Activated CD4-positive, alpha-beta T cell treated with anti-CD3 and anti-CD28 coated beads for 24 hours (primary cell): ENCODE measurements at regions not wholly inside any gene's neighbourhood (a gene's known extent, or its start where the extent isn't known, plus 50 kb on each side); places are given as distances from the start of the nearest gene placed in this dataset.
"Not testable (repeated sequence)": the region's sequence is repeated elsewhere in the genome, so short reads cannot be mapped to it uniquely, and the experiment has no call there.

Source experiments
- DNase-seq, 2 donors: peaks; one replicate each; pipeline ENCODE4 v3.0.0-alpha.2; 2020; ENCODE audit warnings: low read depth in 2 of 2

DNA sequence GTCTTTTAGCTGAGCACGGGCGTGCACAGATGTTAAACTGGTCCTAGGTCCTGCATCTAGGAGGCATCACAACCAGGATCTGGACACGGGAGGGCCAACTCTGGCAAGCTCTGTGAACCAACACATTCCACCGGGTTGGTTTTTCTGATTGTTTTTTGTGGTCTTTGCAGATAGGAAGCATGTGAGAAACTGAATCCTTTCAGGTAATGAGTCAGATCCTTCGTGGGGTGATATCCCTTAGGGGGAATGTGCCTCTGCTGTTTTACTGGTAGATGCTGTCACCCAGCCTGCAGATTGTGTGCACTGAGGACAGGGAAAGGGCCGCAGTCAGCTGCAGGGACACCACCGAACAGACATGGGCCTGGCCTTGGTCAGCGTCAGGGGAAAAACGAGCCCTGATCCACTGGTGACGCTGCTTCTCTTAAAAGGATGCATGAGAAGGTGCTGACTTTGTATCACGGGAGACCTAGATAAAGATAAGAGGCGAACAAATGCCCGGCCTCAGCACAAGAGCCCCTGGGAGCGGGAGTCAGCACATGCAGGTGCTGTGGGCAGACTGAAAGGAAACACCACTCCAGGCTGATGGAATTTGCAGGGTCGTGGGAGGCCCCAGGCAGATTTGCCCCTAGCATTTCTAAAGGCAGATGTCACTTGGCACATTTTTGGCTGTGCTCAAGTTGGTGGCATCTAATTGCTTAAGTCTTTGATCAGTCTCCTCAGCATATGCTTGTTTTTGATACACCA is 51.1 kb downstream of the DOP1B start:
- DNase-seq: no peak

DNA sequence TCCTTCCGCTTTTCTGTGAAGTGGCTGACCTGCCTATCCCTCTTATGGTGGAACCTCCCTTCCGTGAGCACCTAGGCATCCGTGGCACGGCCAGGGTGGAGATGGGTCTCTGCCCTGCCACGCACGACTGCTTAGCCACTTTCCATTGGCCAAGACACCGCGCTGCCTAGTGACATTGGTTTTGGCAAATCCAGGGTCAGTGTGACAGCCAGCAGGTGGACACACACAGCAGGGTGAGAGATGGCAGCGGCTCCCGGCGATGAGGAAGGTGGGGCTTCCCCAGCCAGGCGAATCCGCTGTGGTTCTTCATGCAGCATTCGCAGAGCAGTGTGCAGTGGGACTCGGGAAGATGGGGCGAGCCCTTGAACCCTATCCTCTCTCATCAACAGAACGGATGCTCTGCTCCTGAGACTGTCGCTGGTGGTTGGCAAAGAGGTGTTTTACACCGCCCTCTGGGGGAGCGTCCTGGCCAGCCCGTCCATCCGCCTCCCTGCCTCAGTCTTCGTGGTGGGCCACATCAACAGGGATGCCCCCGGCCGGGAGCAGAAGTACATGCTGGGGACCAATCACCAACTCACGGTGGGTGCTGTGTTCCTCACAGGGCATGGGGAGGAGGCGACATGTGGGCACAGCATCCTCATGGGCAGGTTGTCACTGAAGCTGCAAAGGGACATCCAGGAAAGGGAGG is 51.8 kb downstream of the DOP1B start:
- DNase-seq: no peak

DNA sequence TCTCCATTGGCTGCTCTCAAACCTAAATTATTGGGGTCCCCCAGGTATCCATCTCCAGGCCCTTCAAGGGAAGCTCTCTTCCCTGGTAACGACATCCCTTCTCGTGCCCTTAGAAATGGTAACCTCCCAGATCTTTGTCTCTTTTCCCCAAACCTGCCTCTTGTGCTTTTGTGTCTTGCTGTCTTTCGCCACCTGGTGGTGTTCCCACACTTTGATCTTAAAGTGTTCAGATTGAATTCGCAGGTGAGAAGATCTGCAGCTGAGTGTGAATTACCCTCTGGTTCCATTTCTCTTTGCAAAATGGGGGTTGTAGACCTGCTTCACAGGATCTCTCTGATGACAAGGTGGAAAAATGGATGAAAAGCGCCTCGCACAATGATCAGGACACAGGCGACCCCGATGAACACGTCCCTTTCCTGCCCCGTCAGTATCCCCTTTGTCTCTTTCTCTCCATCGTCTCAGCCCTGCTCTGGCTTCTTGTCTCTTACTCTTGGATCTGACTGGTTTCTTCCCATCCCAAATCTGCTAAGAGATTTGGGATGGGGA is 53.1 kb downstream of the DOP1B start:
- DNase-seq: no peak

DNA sequence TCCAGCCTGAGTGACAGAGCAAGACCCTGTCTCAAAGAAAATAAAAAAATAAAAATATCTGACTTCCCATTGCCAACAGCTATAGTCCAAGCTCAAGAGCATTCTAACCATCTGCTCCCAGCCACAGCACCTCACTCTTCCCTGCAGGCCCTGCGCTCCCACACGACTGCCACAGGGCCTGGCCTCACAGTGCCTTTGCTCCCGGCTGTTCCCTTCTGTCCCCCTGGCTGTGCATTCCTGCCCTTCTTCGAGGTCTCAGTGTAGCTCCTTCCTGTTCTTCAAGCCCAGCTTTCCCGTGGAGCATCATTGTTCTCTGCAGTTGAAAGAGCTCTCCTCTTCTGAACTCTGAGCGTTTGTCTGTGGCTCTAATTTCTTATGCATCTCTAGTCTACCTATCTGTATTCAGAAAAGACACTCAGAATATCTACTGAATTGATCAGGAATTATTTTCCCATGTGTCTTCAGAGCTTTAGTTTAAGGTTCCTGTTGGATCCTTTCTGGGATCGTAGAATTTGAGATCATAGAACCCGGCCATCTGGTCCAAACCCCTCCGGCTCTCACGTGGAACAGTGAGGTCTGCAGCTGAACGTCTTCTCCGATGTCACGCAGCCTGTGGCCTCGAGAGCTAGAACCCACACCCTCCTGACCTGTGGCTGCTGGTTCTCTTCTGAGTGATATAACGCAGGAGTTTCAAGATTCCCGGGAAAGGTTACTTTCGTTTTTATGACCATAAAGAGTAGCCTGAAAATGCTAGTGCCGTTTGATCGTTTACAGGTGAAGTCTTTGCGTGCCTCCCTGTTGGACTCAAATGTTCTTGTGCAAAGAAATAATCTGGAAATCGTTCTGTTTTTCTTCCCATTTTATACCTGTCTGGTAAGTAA is 54.4 kb downstream of the DOP1B start:
- no peak for DNase-seq

DNA sequence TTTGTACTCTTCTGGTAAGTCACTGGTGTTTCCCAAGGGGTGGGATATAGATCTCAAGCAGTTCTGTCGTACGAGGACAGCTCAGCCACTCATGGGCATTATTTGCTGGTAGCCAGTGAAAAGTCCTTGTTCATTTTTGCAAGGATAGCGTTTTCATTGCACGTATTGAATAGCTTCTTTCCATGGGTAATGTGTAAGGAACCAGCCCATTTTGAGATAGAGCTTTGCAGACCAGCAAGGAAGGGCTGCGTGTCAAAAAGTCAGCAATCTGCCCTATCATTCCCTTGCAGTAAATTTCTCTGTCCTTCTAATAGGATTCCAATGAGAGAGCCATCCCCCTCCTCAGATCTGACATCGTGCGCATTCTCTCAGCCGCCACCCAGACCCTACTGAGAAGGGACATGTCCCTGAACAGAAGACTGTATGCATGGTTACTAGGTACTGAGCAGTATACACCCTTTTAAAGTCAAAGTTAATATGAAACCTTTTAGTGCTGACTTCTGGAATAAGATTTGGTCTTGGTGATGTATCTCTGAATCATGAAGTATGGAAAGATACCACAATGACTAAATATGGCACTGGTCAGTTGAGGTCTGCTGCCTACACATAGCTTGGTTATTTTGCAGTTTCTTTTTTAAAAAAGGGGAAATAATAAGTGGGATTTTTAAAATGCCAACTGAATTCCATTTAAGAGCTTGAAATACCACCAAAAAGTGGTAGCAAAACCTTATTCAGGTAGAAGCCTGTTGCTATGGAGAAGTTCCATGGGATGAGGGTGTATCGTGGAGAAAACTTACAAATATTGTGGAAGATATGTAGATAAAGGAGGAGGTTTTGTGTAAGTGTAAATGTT is 55.3 kb downstream of the DOP1B start:
- DNase-seq: no peak

DNA sequence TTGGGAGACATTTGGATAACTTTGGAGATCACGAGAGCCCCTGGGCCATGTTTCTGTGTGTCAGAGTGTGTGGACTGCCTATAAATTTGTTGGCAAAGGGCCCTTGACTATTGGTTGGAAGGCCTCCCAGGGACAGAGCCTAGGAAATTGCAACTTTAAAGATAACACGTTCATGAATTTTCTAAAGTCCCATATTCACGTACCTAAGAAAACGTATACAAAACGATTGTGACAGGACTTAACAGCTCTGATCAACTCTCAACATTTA is 55.8 kb downstream of the DOP1B start:
- DNase-seq: no peak

DNA sequence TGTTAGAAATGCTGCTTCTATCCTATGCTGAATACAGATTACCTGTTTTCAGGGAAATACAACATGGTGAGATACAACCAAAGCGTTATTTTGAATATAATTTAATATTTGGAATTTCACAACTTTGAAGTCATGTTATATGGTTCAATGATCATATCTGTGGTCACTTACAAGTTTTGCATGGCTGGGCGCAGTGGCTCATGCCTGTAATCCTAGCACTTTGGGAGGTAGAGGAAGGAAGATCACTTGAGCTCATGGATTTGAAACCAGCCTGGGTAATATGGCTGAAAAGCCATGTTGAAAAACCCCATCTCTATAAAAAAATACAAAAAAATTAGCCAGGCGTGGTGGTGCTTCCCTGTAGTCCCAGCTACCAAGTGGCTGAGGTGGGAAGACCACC is 57.9 kb downstream of the DOP1B start:
- no peak for DNase-seq

DNA sequence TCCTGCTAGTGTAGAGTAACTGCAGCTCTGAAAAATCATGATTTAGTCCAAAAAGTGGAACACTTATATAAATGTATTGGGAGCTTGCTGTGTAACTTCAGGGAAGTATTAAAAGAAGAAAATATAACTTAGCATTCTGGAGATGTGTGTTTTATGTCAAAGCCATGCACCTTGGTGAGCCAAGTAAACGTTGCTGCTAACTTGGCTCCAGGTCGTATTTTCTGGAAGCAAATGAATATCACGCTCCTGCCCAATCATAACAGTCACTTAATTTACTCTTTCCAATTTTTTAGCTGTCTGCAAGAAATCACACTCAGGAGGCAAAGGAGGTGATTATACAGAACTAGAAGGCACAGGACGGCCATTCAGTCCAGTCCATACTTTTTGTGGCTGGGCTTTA is 61.1 kb downstream of the DOP1B start:
- DNase-seq: no peak

DNA sequence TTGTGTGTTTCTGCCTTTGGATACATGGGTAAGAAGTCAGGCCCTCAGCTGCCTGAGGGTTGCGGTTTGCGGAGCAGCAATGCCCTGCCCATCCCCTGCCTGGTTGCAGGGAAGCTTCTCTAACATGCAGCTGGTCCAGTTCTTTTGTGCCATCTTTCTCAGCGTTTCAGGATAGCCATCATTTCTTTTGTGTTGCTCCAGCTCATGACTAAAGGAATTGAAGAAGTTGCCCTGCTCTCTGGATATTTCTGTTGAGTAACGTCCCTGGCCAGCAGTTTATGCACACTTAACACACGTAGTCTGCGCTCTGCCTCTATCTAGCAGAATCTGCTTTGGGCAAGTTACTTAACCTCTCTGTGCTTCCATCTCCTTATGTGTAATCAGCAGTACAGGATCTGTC is 62.1 kb downstream of the DOP1B start:
- no peak for DNase-seq

DNA sequence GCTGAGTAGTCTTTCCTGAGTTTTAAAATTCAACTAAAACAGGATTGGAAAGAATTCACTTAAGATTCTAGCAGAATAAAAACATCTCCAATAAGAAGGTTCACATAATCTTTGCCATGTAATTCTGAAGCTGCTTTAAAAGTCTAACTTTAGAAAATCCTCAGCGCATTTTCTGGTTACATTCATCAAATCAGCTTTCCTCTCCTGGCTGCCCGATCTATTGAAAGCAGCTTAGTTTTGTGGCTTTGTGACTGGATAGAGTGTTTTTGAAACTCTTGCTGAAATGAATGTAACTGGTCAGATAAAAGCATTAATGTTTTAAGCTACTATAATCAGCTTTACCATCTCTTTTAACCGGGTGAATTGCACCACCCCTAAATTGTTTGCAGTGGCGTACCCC is 66.8 kb downstream of the DOP1B start:
- no peak for DNase-seq

DNA sequence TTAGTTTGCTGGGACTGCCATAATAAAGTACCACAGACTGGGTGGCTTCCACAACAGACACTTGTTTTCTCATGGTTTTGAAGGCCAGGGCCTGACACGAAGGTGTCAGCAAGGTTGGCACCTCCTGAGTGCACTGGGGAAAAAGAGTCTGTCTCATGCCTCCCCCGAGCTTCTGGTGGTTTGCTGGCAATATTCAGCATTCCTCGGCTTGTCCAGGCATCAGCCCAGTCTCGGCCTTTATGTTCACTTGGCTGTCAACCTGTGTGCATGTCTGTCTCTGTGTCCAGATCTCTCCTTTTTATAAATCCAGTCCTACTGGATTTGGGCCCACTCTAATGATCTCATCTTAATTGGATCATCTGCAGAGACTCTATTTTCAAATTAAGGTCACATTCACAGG is 72.6 kb downstream of the DOP1B start:
- DNase-seq: no peak

DNA sequence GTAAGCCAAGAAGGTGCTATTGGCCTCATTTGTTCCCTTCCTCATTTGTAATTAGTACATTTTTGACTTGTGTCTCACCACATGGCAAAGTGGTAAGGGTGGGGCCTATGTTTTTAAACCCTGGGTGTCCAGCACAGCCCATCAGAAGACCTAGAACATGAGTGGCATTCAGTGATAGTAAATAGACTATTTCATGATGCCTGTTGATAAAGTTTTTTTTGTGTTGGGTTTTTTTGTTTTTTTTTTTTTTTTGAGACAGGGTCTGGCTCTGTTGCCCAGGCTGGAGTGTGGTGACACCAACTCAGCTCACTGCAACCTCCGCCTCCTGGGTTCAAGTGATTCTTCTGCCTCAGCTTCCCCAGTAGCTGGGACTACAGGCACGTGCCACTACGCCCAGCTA is 74.8 kb downstream of the DOP1B start:
- DNase-seq: not testable (repeated sequence)

DNA sequence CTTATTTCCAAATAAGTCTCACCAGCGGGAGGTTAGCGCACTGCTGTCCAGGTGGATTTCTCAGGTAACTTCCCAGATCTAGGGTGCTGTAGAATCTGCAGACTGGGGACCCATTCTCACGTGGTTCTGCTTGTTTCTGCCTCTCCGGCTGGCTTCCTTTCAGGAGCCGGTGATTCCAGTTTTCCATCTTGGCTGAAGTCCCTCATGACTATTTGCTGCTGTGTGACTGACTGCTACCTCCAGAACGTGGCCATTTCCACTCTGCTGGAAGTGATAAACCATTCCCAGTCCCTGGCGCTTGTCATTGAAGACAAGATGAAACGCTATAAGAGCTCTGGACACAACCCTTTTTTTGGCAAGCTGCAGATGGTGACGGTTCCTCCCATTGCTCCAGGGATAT is 76.0 kb downstream of the DOP1B start:
- no peak for DNase-seq

DNA sequence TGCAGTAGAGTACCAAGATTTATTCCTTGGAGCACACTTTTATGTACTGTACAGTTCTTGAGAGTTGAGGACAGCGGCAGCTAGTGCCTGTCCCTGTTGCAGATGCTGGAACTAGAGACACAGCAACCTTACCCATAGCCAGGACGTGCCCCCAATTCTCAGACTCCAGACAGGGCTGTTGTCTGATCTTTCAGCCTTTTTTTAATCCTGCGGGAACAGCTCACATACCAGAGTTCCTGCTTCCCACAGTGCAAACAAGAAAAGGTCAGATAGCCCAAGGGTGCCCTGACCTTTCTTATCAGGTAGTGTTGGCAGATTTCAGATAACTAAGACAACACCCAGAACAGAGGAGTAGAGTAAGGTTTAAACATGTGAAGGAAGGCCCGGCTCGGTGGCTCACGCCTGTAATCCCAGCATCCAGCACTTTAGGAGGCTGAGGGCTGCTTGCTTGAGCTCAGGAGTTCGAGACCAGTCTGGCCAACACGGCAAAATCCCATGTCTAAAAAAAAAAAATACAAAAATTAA is 78.5 kb downstream of the DOP1B start:
- no peak for DNase-seq

DNA sequence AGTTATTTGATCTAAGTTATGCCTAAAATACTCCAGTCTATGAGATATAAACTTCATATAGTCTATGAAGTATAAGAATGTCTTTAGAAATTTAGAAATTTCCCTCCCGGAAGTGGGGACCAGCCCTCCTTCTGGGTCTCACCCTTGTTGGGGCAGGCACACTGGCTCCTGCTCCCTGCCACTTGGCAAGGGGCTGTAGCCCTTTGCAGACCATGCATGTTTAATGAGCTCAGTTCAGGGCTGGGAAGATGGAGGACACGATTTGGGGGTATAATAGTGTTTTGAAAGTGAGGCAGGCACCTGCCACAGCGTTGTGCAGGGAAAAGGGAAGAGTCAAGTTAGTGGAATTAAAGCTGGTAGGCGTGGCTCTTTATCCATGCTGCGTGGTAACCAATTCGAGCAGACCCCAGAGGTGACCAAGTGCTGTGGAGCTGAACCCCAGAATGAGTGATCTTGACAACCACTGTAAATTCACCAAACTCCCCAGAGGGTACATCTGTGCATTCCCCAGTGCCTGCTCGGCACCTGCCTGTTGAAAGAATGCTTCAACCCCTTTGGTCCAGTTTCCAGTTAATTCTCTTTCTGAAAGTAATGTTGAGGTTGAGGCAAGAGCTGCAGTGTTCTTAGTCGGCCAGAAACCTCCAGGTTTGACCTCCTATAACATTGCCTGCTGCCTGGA is 79.6 kb downstream of the DOP1B start:
- DNase-seq: no peak

DNA sequence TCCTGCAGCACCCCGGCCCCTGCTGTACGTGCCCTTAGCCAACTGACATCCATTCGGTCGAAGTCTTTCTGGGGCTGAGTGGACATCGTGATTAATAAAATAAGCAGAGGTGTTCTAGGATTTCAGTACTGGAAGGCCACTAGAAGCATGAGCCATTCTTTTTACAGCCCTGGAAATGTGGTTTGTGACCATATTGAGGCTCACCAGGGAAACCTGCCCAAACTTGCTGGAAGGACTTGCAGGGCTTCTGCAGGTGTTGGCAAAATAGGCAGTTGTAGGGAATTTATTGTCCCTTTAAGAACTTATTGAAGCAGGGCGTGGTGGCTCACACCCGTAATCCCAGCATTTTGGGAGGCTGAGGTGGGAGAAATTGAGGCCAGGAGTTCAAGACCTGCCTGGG is 80.8 kb downstream of the DOP1B start:
- DNase-seq: no peak

DNA sequence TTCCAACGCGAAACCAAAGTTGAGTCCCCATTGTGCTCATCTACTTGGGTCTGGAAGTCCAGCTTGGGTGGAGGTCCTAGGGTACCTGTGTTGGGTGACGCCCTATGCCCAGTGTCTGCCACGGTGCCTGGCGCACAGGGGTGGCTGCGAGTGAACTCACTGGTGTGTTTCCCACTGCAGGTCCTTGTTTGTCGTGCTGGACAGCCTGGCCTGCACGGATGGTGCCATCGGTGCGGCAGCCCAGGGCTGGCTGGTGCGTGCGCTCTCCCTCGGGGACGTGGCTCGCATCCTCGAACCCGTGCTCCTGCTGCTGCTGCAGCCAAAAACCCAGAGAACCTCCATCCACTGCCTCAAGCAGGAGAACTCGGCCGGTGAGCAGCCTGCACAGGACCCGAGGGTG is 80.4 kb upstream of the MORC3 start:
- DNase-seq: no peak

DNA sequence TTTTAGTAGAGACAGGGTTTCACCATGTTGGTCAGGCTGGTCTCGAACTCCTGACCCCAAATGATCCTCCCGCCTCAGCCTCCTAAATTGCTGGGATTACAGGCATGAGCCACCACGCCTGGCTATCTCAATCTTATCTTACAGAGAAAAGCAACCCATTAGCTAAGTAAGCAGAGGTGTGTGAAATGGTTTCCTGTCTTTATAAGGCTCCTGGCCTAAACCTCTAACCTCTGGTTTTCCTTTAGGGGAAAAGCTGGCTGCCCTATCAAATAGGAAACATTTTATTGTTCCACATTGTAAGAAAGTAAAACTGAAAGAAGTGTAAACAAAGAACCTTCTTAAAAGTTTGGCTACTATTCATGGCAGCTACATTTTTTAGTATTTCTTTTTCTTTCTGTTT is 78.3 kb upstream of the MORC3 start:
- DNase-seq: no peak

DNA sequence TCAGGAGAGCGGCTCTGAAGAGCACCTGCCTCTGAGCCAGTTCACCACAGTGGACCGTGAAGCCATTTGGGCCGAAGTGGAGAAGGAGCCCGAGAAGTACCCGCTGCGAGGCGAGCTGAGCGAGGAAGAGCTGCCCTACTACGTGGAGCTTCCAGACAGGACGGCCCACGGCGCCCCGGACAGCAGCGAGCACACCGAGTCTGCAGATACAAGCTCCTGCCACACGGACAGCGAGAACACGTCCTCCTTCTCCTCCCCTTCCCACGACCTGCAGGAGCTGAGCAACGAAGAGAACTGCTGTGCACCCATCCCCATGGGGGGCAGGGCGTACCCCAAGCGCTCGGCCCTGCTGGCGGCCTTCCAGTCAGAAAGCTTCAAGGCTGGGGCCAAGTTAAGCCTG is 74.9 kb upstream of the MORC3 start:
- no peak for DNase-seq

DNA sequence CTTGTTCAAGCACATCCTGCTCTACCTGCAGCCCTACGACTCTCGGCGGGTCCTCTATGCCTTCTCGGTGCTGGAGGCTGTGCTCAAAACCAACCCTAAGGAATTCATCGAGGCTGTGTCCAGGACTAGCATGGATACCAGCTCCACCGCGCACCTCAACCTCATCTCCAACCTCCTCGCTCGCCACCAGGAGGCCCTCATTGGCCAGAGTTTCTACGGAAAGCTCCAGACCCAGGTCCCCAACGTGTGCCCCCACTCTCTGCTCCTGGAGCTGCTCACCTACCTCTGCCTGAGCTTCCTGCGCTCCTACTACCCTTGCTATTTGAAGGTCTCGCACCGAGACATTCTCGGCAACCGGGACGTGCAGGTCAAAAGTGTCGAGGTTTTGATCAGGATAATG is 74.3 kb upstream of the MORC3 start:
- no peak for DNase-seq

DNA sequence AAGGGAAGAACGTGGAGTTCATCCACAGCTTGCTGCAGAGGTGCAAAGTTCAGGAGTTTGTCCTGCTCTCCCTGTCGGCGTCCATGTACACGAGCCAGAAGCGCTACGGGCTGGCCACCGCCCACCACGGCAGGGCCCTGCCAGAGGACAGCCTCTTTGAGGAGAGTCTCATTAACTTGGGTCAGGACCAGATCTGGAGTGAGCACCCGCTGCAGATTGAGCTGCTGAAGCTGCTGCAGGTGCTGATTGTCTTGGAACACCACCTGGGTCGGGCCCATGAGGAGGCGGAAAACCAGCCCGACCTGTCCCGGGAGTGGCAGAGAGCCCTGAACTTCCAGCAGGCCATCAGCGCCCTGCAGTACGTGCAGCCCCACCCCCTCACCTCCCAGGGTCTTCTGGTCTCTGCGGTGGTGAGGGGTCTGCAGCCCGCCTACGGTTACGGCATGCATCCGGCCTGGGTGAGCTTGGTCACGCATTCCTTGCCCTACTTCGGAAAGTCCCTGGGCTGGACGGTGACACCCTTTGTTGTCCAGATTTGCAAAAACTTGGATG is 73.8 kb upstream of the MORC3 start:
- DNase-seq: no peak
